Coronary artery (tissue), 2 donors: ENCODE measurements at regions not wholly inside any gene's neighbourhood (a gene's known extent, or its start where the extent isn't known, plus 50 kb on each side); places are given as distances from the start of the nearest gene placed in this dataset.

ENCODE experiments used
- DNase-seq: peaks from one replicate; pipeline ENCODE4 v3.0.0-alpha.2; 2017; ENCODE audit warnings: low spot score
- H3K27ac ChIP-seq, 2 donors: fragments of 200-600 bp; sonication (generic); one replicate each; pipeline ENCODE4 v1.5.1; 2016 to 2019
- H3K4me3 ChIP-seq: fragments of 200-600 bp; sonication (generic); 2 replicates; pipeline ENCODE4 v1.5.1; 2016; ENCODE audit warnings: mild to moderate bottlenecking, moderate library complexity
- CTCF ChIP-seq: fragments of 200-600 bp; sonication (generic); IDR thresholded peaks from one replicate; pipeline ENCODE4 v1.5.1; 2019; ENCODE audit warnings: antibody characterized with exemption

- no peak for TF ChIP-seq CTCF
- H3K27ac ChIP-seq, result no peak overlapping the region
- no peak for DNase-seq
- H3K4me3 ChIP-seq, result no peak overlapping the region
Measured at GRCh38 chr6:115770851-115771250, 289.8 kb downstream of the FRK start.

- TF ChIP-seq CTCF, result no peak
- no peak for DNase-seq
- Histone ChIP-seq H3K27ac (no peak overlapping the region), H3K4me3 (no peak overlapping the region)
Measured at GRCh38 chr6:115768500-115768899, 292.2 kb downstream of the FRK start.

GRCh38 chr6:115767931-115768330 is 292.8 kb downstream of the FRK start:
- no peak for DNase-seq

GRCh38 chr6:115766745-115767462 is 293.8 kb downstream of the FRK start:
- no peak overlapping the region for H3K4me3 ChIP-seq
- TF ChIP-seq CTCF, result no peak
- no peak for DNase-seq
- H3K27ac ChIP-seq, result no peak overlapping the region

More at GRCh38 chr6:115767931-115768330, 292.8 kb downstream of the FRK start:
- Histone ChIP-seq H3K27ac (no peak overlapping the region), H3K4me3 (no peak overlapping the region)
- no peak for TF ChIP-seq CTCF

GRCh38 chr6:115765966-115766365 is 294.7 kb downstream of the FRK start:
- no peak for DNase-seq
- no peak overlapping the region for H3K4me3 ChIP-seq
- TF ChIP-seq CTCF, result no peak
- H3K27ac ChIP-seq, result no peak overlapping the region

GRCh38 chr6:115759051-115759450 is 301.6 kb downstream of the FRK start:
- no peak for DNase-seq
- no peak overlapping the region for H3K4me3 ChIP-seq
- TF ChIP-seq CTCF, result no peak
- H3K27ac ChIP-seq, result no peak overlapping the region

- TF ChIP-seq CTCF, result no peak
- DNase-seq, result no peak
- Histone ChIP-seq H3K4me3 (no peak overlapping the region), H3K27ac (no peak overlapping the region)
Measured at GRCh38 chr6:115753446-115753845, 307.2 kb downstream of the FRK start.
